ENCODE measurements at regions not wholly inside any gene's neighbourhood (a gene's known extent, or its start where the extent isn't known, plus 50 kb on each side); places are given as distances from the start of the nearest gene placed in this dataset.
A peak's percentile ranks its signal among the peaks of the same experiment; 100 is the strongest.

- TF ChIP-seq CTCF (conservative IDR thresholded peaks at IDR 0.05; ENCODE audit: low read depth in 2 of 2) = no peak
- TF ChIP-seq JUNB (IDR thresholded peaks at IDR 0.05; ENCODE audit: unreplicated experiment) = no peak
- TF ChIP-seq CREB1 (CRISPR knock-in tag; IDR thresholded peaks at IDR 0.05; ENCODE audit: low read depth) = no peak
- TF ChIP-seq ZNF114 (CRISPR knock-in tag; IDR thresholded peaks at IDR 0.05) = no peak
Observed at GRCh38 chr3:43872901-43873300, 182.2 kb downstream of the ABHD5 start (continued).

- no peak for DNase-seq (ENCODE audit: low spot score)
- Histone ChIP-seq H3F3A (replicated peaks; ENCODE audit: low read depth) (no peaks in the 10 kb centered on the region), H3K27me3 (ENCODE audit: insufficient read depth) (no peaks in the 10 kb centered on the region), H3K4me2 (no peak overlapping the region), H3K27ac (ENCODE audit: low read depth) (no peak overlapping the region), H3K36me3 (ENCODE audit: insufficient read depth) (no peaks in the 10 kb centered on the region), H2AFZ (peak overlapping the region; percentile 59; the same call in 1 of the 2 replicates), H3K79me2 (replicated peaks; ENCODE audit: insufficient read depth) (no peaks in the 10 kb centered on the region), H3K4me3 (no peak overlapping the region), H4K20me1 (replicated peaks; ENCODE audit: insufficient read depth) (no peaks in the 10 kb centered on the region), H3K4me1 (ENCODE audit: insufficient read depth) (peaks cover 16% of the 10 kb centered on the region), H3K9me2 (ENCODE audit: insufficient read depth) (peaks cover 8% of the 10 kb centered on the region; the same call in 1 of the 2 replicates)
- ATAC-seq = no peak
- peaks cover 38% of the 10 kb centered on the region for H3K4me1 Mint-ChIP-seq
- H3K27ac Mint-ChIP-seq = peak overlapping the region; percentile 34; the same call in 1 of the 2 replicates
- H3K4me3 Mint-ChIP-seq = no peak overlapping the region
- TF ChIP-seq STAT1 (IDR thresholded peaks at IDR 0.05; ENCODE audit: unreplicated experiment) (no peak), ZNF114 (CRISPR knock-in tag; IDR thresholded peaks at IDR 0.05) (no peak), EZH2 (IDR thresholded peaks at IDR 0.05; ENCODE audit: low read depth, unreplicated experiment) (no peak), CTCF (conservative IDR thresholded peaks at IDR 0.05; ENCODE audit: low read depth in 2 of 2) (no peak), ETS1 (IDR thresholded peaks at IDR 0.05) (no peak), CREB1 (CRISPR knock-in tag; IDR thresholded peaks at IDR 0.05; ENCODE audit: low read depth) (no peak)
- H3K9me3 Mint-ChIP-seq = peaks cover 7% of the 10 kb centered on the region; the same call in 2 of the 3 replicates
- no peaks in the 10 kb centered on the region for H3K36me3 Mint-ChIP-seq (ENCODE audit: low read depth)
- no peaks in the 10 kb centered on the region for H3K27me3 Mint-ChIP-seq (ENCODE audit: insufficient read depth, low read depth, poor library complexity)
Observed at GRCh38 chr3:43873723-43874122, 183.0 kb downstream of the ABHD5 start.

- no peak overlapping the region for H3K4me3 ChIP-seq
- DNase-seq (ENCODE audit: low spot score) (no peak), ATAC-seq (no peak)
- no peak overlapping the region for H3K4me3 Mint-ChIP-seq
- peaks cover 7% of the 10 kb centered on the region; the same call in 2 of the 3 replicates for H3K9me3 Mint-ChIP-seq
- no peaks in the 10 kb centered on the region for H4K20me1 ChIP-seq (replicated peaks; ENCODE audit: insufficient read depth)
- peak overlapping the region; percentile 59; the same call in 1 of the 2 replicates for H2AFZ ChIP-seq
- no peaks in the 10 kb centered on the region for H3K36me3 Mint-ChIP-seq (ENCODE audit: low read depth)
- H3K27ac ChIP-seq (ENCODE audit: low read depth) = no peak overlapping the region
- peaks cover 44% of the 10 kb centered on the region for H3K4me1 Mint-ChIP-seq
- H3F3A ChIP-seq (replicated peaks; ENCODE audit: low read depth) = no peaks in the 10 kb centered on the region
- H3K4me1 ChIP-seq (ENCODE audit: insufficient read depth) = peaks cover 16% of the 10 kb centered on the region
- no peak overlapping the region for H3K27ac Mint-ChIP-seq
- H3K27me3 ChIP-seq (ENCODE audit: insufficient read depth) = no peaks in the 10 kb centered on the region
- H3K4me2 ChIP-seq = no peak overlapping the region
- no peaks in the 10 kb centered on the region for H3K27me3 Mint-ChIP-seq (ENCODE audit: insufficient read depth, low read depth, poor library complexity)
- H3K79me2 ChIP-seq (replicated peaks; ENCODE audit: insufficient read depth) = no peaks in the 10 kb centered on the region
- H3K9me2 ChIP-seq (ENCODE audit: insufficient read depth) = peaks cover 8% of the 10 kb centered on the region; the same call in 1 of the 2 replicates
- no peaks in the 10 kb centered on the region for H3K36me3 ChIP-seq (ENCODE audit: insufficient read depth)
- no peak for TF ChIP-seq ZNF462 (CRISPR knock-in tag; IDR thresholded peaks at IDR 0.05)
Observed at GRCh38 chr3:43874290-43874689, 183.6 kb downstream of the ABHD5 start.
